Tibial nerve (tissue), 4 donors: ENCODE measurements at regions not wholly inside any gene's neighbourhood (a gene's known extent, or its start where the extent isn't known, plus 50 kb on each side); places are given as distances from the start of the nearest gene placed in this dataset.

Experiments
- EP300 ChIP-seq, 2 donors: sonication (generic); formaldehyde crosslinking; IDR thresholded peaks; one replicate each; pipeline ENCODE4 v1.6.1; 2017; ENCODE audit warnings: antibody characterized with exemption in 2 of 2, mild to moderate bottlenecking in 1 of 2
- POLR2A ChIP-seq, 2 donors: fragments of 450-650 bp; IDR thresholded peaks; one replicate each; pipeline ENCODE4 v1.6.1; 2017; ENCODE audit warnings: antibody characterized with exemption in 2 of 2, mild to moderate bottlenecking in 2 of 2, moderate library complexity in 2 of 2
- TF ChIP-seq, protein P1 (sequence below), 5 experiments: fragments of 200-600 bp in 3 of 5; fragments of 450-650 bp in 2 of 5; sonication (generic) in 3 of 5; IDR thresholded peaks; one replicate each; pipeline ENCODE4 v1.5.1; 2016 to 2019; ENCODE audit warnings: antibody characterized with exemption in 5 of 5, mild to moderate bottlenecking in 3 of 5, moderate library complexity in 2 of 5

DNA sequence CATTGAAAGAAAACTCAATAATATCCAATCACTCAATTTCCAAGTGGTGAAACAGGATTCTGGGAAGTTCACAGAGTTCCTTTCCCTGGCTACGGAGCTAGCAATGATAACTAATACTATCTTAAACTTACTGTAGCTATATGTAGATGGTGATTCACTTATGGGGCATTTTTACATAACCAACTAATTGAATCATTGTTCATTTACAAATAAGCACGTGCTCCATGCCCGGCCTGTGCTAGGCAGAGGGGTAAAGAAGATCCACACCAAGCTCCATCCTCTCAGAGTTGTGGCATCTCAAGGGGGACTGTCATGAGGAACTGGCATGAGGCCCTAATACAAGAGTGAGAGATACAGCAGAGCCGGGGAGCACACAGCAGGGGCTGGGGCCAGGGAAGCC is 176.3 kb downstream of the ANKRD30B start:
- TF ChIP-seq, protein P1, sequence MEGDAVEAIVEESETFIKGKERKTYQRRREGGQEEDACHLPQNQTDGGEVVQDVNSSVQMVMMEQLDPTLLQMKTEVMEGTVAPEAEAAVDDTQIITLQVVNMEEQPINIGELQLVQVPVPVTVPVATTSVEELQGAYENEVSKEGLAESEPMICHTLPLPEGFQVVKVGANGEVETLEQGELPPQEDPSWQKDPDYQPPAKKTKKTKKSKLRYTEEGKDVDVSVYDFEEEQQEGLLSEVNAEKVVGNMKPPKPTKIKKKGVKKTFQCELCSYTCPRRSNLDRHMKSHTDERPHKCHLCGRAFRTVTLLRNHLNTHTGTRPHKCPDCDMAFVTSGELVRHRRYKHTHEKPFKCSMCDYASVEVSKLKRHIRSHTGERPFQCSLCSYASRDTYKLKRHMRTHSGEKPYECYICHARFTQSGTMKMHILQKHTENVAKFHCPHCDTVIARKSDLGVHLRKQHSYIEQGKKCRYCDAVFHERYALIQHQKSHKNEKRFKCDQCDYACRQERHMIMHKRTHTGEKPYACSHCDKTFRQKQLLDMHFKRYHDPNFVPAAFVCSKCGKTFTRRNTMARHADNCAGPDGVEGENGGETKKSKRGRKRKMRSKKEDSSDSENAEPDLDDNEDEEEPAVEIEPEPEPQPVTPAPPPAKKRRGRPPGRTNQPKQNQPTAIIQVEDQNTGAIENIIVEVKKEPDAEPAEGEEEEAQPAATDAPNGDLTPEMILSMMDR (IDR thresholded peaks at IDR 0.05) = no peak
- TF ChIP-seq POLR2A (IDR thresholded peaks at IDR 0.05) (no peak), EP300 (IDR thresholded peaks at IDR 0.05) (no peak)
